ENCODE measurements at regions not wholly inside any gene's neighbourhood (a gene's known extent, or its start where the extent isn't known, plus 50 kb on each side); places are given as distances from the start of the nearest gene placed in this dataset.

GRCh38 chr6:22112461-22112860 lies 184.4 kb downstream of the PRL start:
- Histone ChIP-seq H3K4me3 (ENCODE audit: control extremely low read depth in 1 of 5, extremely low read depth in 1 of 5, insufficient read depth in 1 of 5, low read depth in 2 of 5, low read length in 4 of 5) (no peak overlapping the region), H3K36me3 (replicated peaks in 1 of 2; ENCODE audit: control extremely low read depth in 1 of 2, control insufficient read depth in 1 of 2, extremely low read depth in 1 of 2, insufficient read depth in 2 of 2, low read length in 1 of 2) (no peaks in the 10 kb centered on the region), H3K9ac (ENCODE audit: low read length) (no peak overlapping the region), H4K20me1 (ENCODE audit: control insufficient read depth, insufficient read depth, low read length, poor library complexity, severe bottlenecking) (no peaks in the 10 kb centered on the region), H3K4me2 (replicated peaks; ENCODE audit: low read depth, low read length, poor library complexity, severe bottlenecking) (no peak overlapping the region), H3K9me3 (ENCODE audit: control extremely low read depth in 1 of 3, control insufficient read depth in 2 of 3, insufficient read depth in 1 of 3, low read length in 2 of 3) (no peaks in the 10 kb centered on the region), H3K27me3 (replicated peaks in 1 of 4; ENCODE audit: control extremely low read depth in 1 of 4, control insufficient read depth in 3 of 4, insufficient read depth in 4 of 4, low read length in 3 of 4) (no peaks in the 10 kb centered on the region), H3K4me1 (ENCODE audit: control insufficient read depth in 2 of 2, insufficient read depth in 2 of 2, low read length in 2 of 2) (no peaks in the 10 kb centered on the region), H3K27ac (ENCODE audit: low read length in 2 of 2) (no peak overlapping the region), H3K79me2 (ENCODE audit: control insufficient read depth, insufficient read depth, low read length) (no peaks in the 10 kb centered on the region), H2AFZ (ENCODE audit: insufficient read depth, low read depth, low read length, poor library complexity, severe bottlenecking) (no peak overlapping the region)
- ChIA-PET POLR2A (no interaction called here), CTCF (no interaction called here)
- no peak for ATAC-seq (ENCODE audit: low read depth)
- Mint-ChIP-seq H3K27me3 (no peaks in the 10 kb centered on the region), H3K9me3 (ENCODE audit: insufficient read depth) (no peaks in the 10 kb centered on the region), H3K4me3 (no peak overlapping the region), H3K4me1 (no peaks in the 10 kb centered on the region), H3K27ac (no peak overlapping the region)
- no CpG with 5 or more reads among the region's 2 CpGs for WGBS (ENCODE audit: insufficient coverage)
- TF ChIP-seq, protein P1, sequence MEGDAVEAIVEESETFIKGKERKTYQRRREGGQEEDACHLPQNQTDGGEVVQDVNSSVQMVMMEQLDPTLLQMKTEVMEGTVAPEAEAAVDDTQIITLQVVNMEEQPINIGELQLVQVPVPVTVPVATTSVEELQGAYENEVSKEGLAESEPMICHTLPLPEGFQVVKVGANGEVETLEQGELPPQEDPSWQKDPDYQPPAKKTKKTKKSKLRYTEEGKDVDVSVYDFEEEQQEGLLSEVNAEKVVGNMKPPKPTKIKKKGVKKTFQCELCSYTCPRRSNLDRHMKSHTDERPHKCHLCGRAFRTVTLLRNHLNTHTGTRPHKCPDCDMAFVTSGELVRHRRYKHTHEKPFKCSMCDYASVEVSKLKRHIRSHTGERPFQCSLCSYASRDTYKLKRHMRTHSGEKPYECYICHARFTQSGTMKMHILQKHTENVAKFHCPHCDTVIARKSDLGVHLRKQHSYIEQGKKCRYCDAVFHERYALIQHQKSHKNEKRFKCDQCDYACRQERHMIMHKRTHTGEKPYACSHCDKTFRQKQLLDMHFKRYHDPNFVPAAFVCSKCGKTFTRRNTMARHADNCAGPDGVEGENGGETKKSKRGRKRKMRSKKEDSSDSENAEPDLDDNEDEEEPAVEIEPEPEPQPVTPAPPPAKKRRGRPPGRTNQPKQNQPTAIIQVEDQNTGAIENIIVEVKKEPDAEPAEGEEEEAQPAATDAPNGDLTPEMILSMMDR (IDR thresholded peaks at IDR 0.05), result no peak
- no peak for TF ChIP-seq EZH2 (IDR thresholded peaks at IDR 0.05; ENCODE audit: borderline replicate concordance, insufficient read depth, low read depth, low read length, poor library complexity, severe bottlenecking)
- DNase-seq, result no peak
- intact Hi-C loops (cut with micrococcal nuclease), result no loop called here

DNA sequence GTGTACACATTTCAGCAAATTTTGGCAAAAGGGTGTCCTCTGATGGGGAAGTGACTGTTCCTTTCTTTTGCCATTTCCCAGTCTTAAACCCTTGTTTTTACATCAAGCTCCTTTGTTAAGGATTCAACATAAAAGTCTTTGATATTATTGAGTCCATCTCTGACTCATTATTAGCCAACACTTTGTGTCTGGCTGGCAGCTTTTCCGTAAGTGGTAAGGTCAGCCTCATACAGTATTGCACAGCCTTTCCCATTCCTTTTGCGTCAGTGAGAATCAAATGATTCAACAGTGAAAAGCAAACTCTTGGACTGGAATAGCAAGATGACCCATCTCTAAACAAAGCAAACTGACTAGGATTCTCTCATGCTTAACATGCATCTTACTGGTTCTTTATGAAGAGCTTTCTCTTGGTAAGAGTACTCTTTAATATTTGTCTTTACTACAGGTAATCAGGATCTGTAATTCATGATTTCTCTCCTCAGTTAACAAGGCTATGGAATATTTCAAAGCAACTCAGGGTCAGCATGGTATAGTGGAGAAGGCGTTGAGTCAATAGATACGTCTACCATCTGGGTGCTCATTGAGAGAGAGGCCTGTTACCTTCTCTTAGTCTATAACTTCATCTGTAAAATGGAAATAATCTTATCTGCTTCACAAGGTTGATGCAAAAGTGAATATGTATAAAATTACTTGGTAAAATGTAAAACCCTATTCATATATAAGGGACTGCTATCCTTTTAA lies 183.6 kb downstream of the PRL start:
- CTCF ChIA-PET, result no interaction called here
- no peaks in the 10 kb centered on the region for H3K4me1 Mint-ChIP-seq
- H3K27ac Mint-ChIP-seq, result no peak overlapping the region
- Histone ChIP-seq H3K27ac (ENCODE audit: low read length in 2 of 2) (no peak overlapping the region), H3K4me1 (ENCODE audit: control insufficient read depth in 2 of 2, insufficient read depth in 2 of 2, low read length in 2 of 2) (no peaks in the 10 kb centered on the region), H3K79me2 (ENCODE audit: control insufficient read depth, insufficient read depth, low read length) (no peaks in the 10 kb centered on the region), H3K9ac (ENCODE audit: low read length) (no peak overlapping the region), H3K4me3 (ENCODE audit: control extremely low read depth in 1 of 5, extremely low read depth in 1 of 5, insufficient read depth in 1 of 5, low read depth in 2 of 5, low read length in 4 of 5) (no peak overlapping the region), H3K9me3 (ENCODE audit: control extremely low read depth in 1 of 3, control insufficient read depth in 2 of 3, insufficient read depth in 1 of 3, low read length in 2 of 3) (no peaks in the 10 kb centered on the region), H3K4me2 (replicated peaks; ENCODE audit: low read depth, low read length, poor library complexity, severe bottlenecking) (no peak overlapping the region), H2AFZ (ENCODE audit: insufficient read depth, low read depth, low read length, poor library complexity, severe bottlenecking) (no peak overlapping the region), H3K36me3 (replicated peaks in 1 of 2; ENCODE audit: control extremely low read depth in 1 of 2, control insufficient read depth in 1 of 2, extremely low read depth in 1 of 2, insufficient read depth in 2 of 2, low read length in 1 of 2) (no peaks in the 10 kb centered on the region), H4K20me1 (ENCODE audit: control insufficient read depth, insufficient read depth, low read length, poor library complexity, severe bottlenecking) (no peaks in the 10 kb centered on the region), H3K27me3 (replicated peaks in 1 of 4; ENCODE audit: control extremely low read depth in 1 of 4, control insufficient read depth in 3 of 4, insufficient read depth in 4 of 4, low read length in 3 of 4) (no peaks in the 10 kb centered on the region)
- ATAC-seq (ENCODE audit: low read depth) (no peak), DNase-seq (no peak)
- 100% methylated on average over 1 of the region's 4 CpGs for WGBS (ENCODE audit: insufficient coverage)
- no peaks in the 10 kb centered on the region for H3K27me3 Mint-ChIP-seq
- no peak overlapping the region for H3K4me3 Mint-ChIP-seq
- POLR2A ChIA-PET, result no interaction called here
- TF ChIP-seq EZH2 (IDR thresholded peaks at IDR 0.05; ENCODE audit: borderline replicate concordance, insufficient read depth, low read depth, low read length, poor library complexity, severe bottlenecking), result no peak
- TF ChIP-seq, protein P1 (IDR thresholded peaks at IDR 0.05), result no peak
- no peaks in the 10 kb centered on the region for H3K9me3 Mint-ChIP-seq (ENCODE audit: insufficient read depth)
- intact Hi-C loops (cut with micrococcal nuclease), result no loop called here

All from B cell (primary cell).